ENCODE measurements at regions not wholly inside any gene's neighbourhood (a gene's known extent, or its start where the extent isn't known, plus 50 kb on each side); places are given as distances from the start of the nearest gene placed in this dataset.

GRCh38 chr4:54176202-54176601 lies 52.9 kb upstream of the PDGFRA start:
- TF ChIP-seq CTCF (conservative IDR thresholded peaks at IDR 0.05; ENCODE audit: low read length) (no peak), EZH2phosphoT487 (IDR thresholded peaks at IDR 0.05; ENCODE audit: borderline replicate concordance, low read depth, low read length) (no peak)
